Mesenchymal stem cell (in vitro differentiated cells and primary cell): ENCODE measurements at regions not wholly inside any gene's neighbourhood (a gene's known extent, or its start where the extent isn't known, plus 50 kb on each side); places are given as distances from the start of the nearest gene placed in this dataset.

Source experiments
- DNase-seq: peaks from one replicate; pipeline ENCODE4 v3.0.0-alpha.2; 2013
- H2AFZ ChIP-seq: one replicate; pipeline ENCODE4 v1.6.1; 2013; ENCODE audit warnings: low read depth, mild to moderate bottlenecking, control low read depth, inconsistent platforms, low read length, moderate library complexity
- H2AK5ac ChIP-seq: 2 replicates; pipeline ENCODE4 v1.6.1; 2013; ENCODE audit warnings: low read length, moderate library complexity, mild to moderate bottlenecking, inconsistent platforms; ENCODE audit not compliant: severe bottlenecking
- H2BK120ac ChIP-seq: one replicate; pipeline ENCODE4 v1.6.1; 2013; ENCODE audit warnings: low read depth, mild to moderate bottlenecking, inconsistent platforms, low read length, moderate library complexity
- H2BK12ac ChIP-seq, 2 experiments: one replicate each; pipeline ENCODE4 v1.6.1; 2013; ENCODE audit warnings: inconsistent platforms in 2 of 2, low read length in 2 of 2, mild to moderate bottlenecking in 2 of 2, moderate library complexity in 2 of 2, control low read depth in 1 of 2
- H2BK15ac ChIP-seq: one replicate; pipeline ENCODE4 v1.6.1; 2013; ENCODE audit warnings: mild to moderate bottlenecking, low read depth, inconsistent platforms; ENCODE audit not compliant: poor library complexity, severe bottlenecking
- H2BK5ac ChIP-seq: 2 replicates; pipeline ENCODE4 v1.6.1; 2013; ENCODE audit warnings: low read depth, mild to moderate bottlenecking, low read length, control low read depth, inconsistent platforms; ENCODE audit not compliant: poor library complexity, severe bottlenecking
- H3K14ac ChIP-seq, 2 experiments: one replicate each; pipeline ENCODE4 v1.6.1; 2013; ENCODE audit warnings: inconsistent platforms in 2 of 2, low read length in 2 of 2, control low read depth in 1 of 2, mild to moderate bottlenecking in 1 of 2, moderate library complexity in 1 of 2
- H3K18ac ChIP-seq, 2 experiments: one replicate each; pipeline ENCODE4 v1.6.1; 2013; ENCODE audit warnings: inconsistent platforms in 2 of 2, low read length in 2 of 2, control low read depth in 1 of 2, low read depth in 1 of 2, mild to moderate bottlenecking in 1 of 2
- H3K23ac ChIP-seq, 2 experiments: one replicate each; pipeline ENCODE4 v1.6.1; 2013; ENCODE audit warnings: inconsistent platforms in 2 of 2, low read length in 2 of 2, mild to moderate bottlenecking in 2 of 2, moderate library complexity in 2 of 2, control low read depth in 1 of 2
- H3K27ac ChIP-seq: 2 replicates; pipeline ENCODE4 v1.5.1; 2013; ENCODE audit warnings: mild to moderate bottlenecking, moderate library complexity, low read length, control low read depth, inconsistent platforms; ENCODE audit not compliant: poor library complexity, severe bottlenecking
- H3K27me3 ChIP-seq, 2 experiments: 2 replicates each; pipeline versions ENCODE4 v1.6.1 to v1.7.0; 2013; ENCODE audit warnings: low read length in 2 of 2, mild to moderate bottlenecking in 2 of 2, moderate library complexity in 2 of 2, control low read depth in 1 of 2, inconsistent platforms in 1 of 2; ENCODE audit not compliant: control insufficient read depth in 1 of 2, insufficient read depth in 1 of 2
- H3K36me3 ChIP-seq, 2 experiments: 2 replicates each; pipeline versions ENCODE4 v1.6.1 to v1.7.0; 2013; ENCODE audit warnings: low read length in 2 of 2, control low read depth in 1 of 2, inconsistent platforms in 1 of 2, low read depth in 1 of 2, mild to moderate bottlenecking in 1 of 2; ENCODE audit not compliant: insufficient read depth in 2 of 2, control insufficient read depth in 1 of 2
- H3K4ac ChIP-seq, 2 experiments: one replicate each; pipeline ENCODE4 v1.6.1; 2013; ENCODE audit warnings: inconsistent platforms in 2 of 2, low read length in 2 of 2, mild to moderate bottlenecking in 2 of 2, moderate library complexity in 2 of 2, control low read depth in 1 of 2, low read depth in 1 of 2
- H3K4me1 ChIP-seq: 2 replicates; pipeline ENCODE4 v1.6.1; 2013; ENCODE audit warnings: low read depth, low read length, control low read depth; ENCODE audit not compliant: control insufficient read depth, insufficient read depth
- H3K4me2 ChIP-seq: 2 replicates; pipeline ENCODE4 v1.6.1; 2013; ENCODE audit warnings: low read length, mild to moderate bottlenecking, inconsistent platforms; ENCODE audit not compliant: poor library complexity, severe bottlenecking
- H3K4me3 ChIP-seq, 2 experiments: 2 replicates each; pipeline versions ENCODE4 v1.5.1 to v1.7.0; 2013; ENCODE audit warnings: low read length in 2 of 2, mild to moderate bottlenecking in 2 of 2, control low read depth in 1 of 2, low read depth in 1 of 2; ENCODE audit not compliant: insufficient read depth in 1 of 2
- H3K79me1 ChIP-seq: replicated peaks from 2 replicates; pipeline ENCODE4 v1.6.1; 2013; ENCODE audit warnings: mild to moderate bottlenecking, control low read depth, low read length, inconsistent platforms; ENCODE audit not compliant: poor library complexity, severe bottlenecking
- H3K9ac ChIP-seq: 2 replicates; pipeline ENCODE4 v1.7.0; 2013; ENCODE audit warnings: mild to moderate bottlenecking, low read length, moderate library complexity
- H3K9me3 ChIP-seq: 2 replicates; pipeline ENCODE4 v1.7.0; 2013; ENCODE audit warnings: mild to moderate bottlenecking, low read length; ENCODE audit not compliant: control insufficient read depth
- H4K8ac ChIP-seq: one replicate; pipeline ENCODE4 v1.6.1; 2013; ENCODE audit warnings: inconsistent platforms, mild to moderate bottlenecking, low read length, moderate library complexity
- H4K91ac ChIP-seq: one replicate; pipeline ENCODE4 v1.6.1; 2013; ENCODE audit warnings: mild to moderate bottlenecking, low read length, inconsistent platforms
- WGBS: methylation state at CpG from one replicate; pipeline ENCODE4 v1.1.7; 2013; ENCODE audit warnings: mixed read lengths; 5-methylcytosine and 5-hydroxymethylcytosine counted together

- H3K4me3 ChIP-seq: no peak overlapping the region
- peaks cover 3% of the 10 kb centered on the region for H3K9me3 ChIP-seq
- no peak overlapping the region for H3K4me2 ChIP-seq
- H3K23ac ChIP-seq: no peak overlapping the region
- no peak overlapping the region for H3K9ac ChIP-seq
- no peak overlapping the region for H3K14ac ChIP-seq
- H2BK12ac ChIP-seq: no peak overlapping the region
- H3K27ac ChIP-seq: no peak overlapping the region
- H3K4ac ChIP-seq: no peak overlapping the region
- no peak overlapping the region for H2BK5ac ChIP-seq
- H3K36me3 ChIP-seq: no peaks in the 10 kb centered on the region
- H3K18ac ChIP-seq: no peak overlapping the region
- no peaks in the 10 kb centered on the region for H3K79me1 ChIP-seq
- no peaks in the 10 kb centered on the region for H3K27me3 ChIP-seq
- no peak overlapping the region for H2AK5ac ChIP-seq
- H3K4me1 ChIP-seq: no peaks in the 10 kb centered on the region
- H2AFZ ChIP-seq: no peak overlapping the region
- no peak overlapping the region for H4K91ac ChIP-seq
- H2BK15ac ChIP-seq: no peak overlapping the region
- H2BK120ac ChIP-seq: no peak overlapping the region
- H4K8ac ChIP-seq: no peak overlapping the region
- 100% methylated on average over 1 of the region's 2 CpGs for WGBS
- no peak for DNase-seq
Measured at GRCh38 chr2:163491850-163492249, 244.0 kb downstream of the FIGN start.

- Histone ChIP-seq H3K27ac (no peak overlapping the region), H3K4me1 (no peaks in the 10 kb centered on the region), H2BK120ac (no peak overlapping the region), H2AK5ac (no peak overlapping the region), H3K23ac (no peak overlapping the region), H3K36me3 (no peaks in the 10 kb centered on the region), H2BK12ac (no peak overlapping the region), H2BK5ac (no peak overlapping the region), H2AFZ (no peak overlapping the region), H3K4me2 (no peak overlapping the region), H3K79me1 (no peaks in the 10 kb centered on the region), H3K18ac (no peak overlapping the region), H4K8ac (no peak overlapping the region), H2BK15ac (no peak overlapping the region), H3K4ac (no peak overlapping the region), H3K9me3 (no peaks in the 10 kb centered on the region), H3K14ac (no peak overlapping the region), H4K91ac (no peak overlapping the region), H3K4me3 (no peak overlapping the region), H3K9ac (no peak overlapping the region), H3K27me3 (no peaks in the 10 kb centered on the region)
- no peak for DNase-seq
- WGBS: 83% methylated on average over 3 of the region's 3 CpGs
Measured at GRCh38 chr2:163490281-163490680, 245.5 kb downstream of the FIGN start.

GRCh38 chr2:163481515-163481914 is 254.3 kb downstream of the FIGN start:
- Histone ChIP-seq H3K23ac (no peak overlapping the region), H2BK12ac (no peak overlapping the region), H3K4me2 (no peak overlapping the region), H4K8ac (no peak overlapping the region), H2BK15ac (no peak overlapping the region), H4K91ac (no peak overlapping the region), H3K4me1 (no peaks in the 10 kb centered on the region), H3K36me3 (no peaks in the 10 kb centered on the region), H2BK5ac (no peak overlapping the region), H2AFZ (no peak overlapping the region), H2AK5ac (no peak overlapping the region), H3K27ac (no peak overlapping the region), H3K18ac (no peak overlapping the region), H3K9ac (no peak overlapping the region), H3K4me3 (no peak overlapping the region), H3K9me3 (no peaks in the 10 kb centered on the region), H3K27me3 (no peaks in the 10 kb centered on the region), H2BK120ac (no peak overlapping the region), H3K79me1 (no peaks in the 10 kb centered on the region), H3K4ac (no peak overlapping the region), H3K14ac (no peak overlapping the region)
- DNase-seq: no peak

- H3K18ac ChIP-seq: no peak overlapping the region
- no peak overlapping the region for H2AFZ ChIP-seq
- H3K14ac ChIP-seq: no peak overlapping the region
- no peak overlapping the region for H2BK15ac ChIP-seq
- no peak overlapping the region for H3K9ac ChIP-seq
- no peak overlapping the region for H3K4ac ChIP-seq
- no peaks in the 10 kb centered on the region for H3K9me3 ChIP-seq
- H3K4me3 ChIP-seq: no peak overlapping the region
- H2BK5ac ChIP-seq: no peak overlapping the region
- no peak overlapping the region for H4K8ac ChIP-seq
- H3K79me1 ChIP-seq: no peaks in the 10 kb centered on the region
- H2BK12ac ChIP-seq: no peak overlapping the region
- H3K4me1 ChIP-seq: no peaks in the 10 kb centered on the region
- H2BK120ac ChIP-seq: no peak overlapping the region
- H3K27ac ChIP-seq: no peak overlapping the region
- no peak overlapping the region for H2AK5ac ChIP-seq
- H3K23ac ChIP-seq: no peak overlapping the region
- no peaks in the 10 kb centered on the region for H3K36me3 ChIP-seq
- H3K27me3 ChIP-seq: no peaks in the 10 kb centered on the region
- H3K4me2 ChIP-seq: no peak overlapping the region
- 89% methylated on average over 9 of the region's 9 CpGs for WGBS
- no peak for DNase-seq
- H4K91ac ChIP-seq: no peak overlapping the region
Measured at GRCh38 chr2:163479599-163479998, 256.2 kb downstream of the FIGN start.
